Neural progenitor cell (in vitro differentiated cells): ENCODE measurements at regions not wholly inside any gene's neighbourhood (a gene's known extent, or its start where the extent isn't known, plus 50 kb on each side); places are given as distances from the start of the nearest gene placed in this dataset.

ENCODE experiments used
- CTCF ChIP-seq: fragments of 200-600 bp; sonication (generic); IDR thresholded peaks from 2 replicates; pipeline ENCODE4 v1.5.1; 2017; ENCODE audit warnings: antibody characterized with exemption, mild to moderate bottlenecking
- EZH2 ChIP-seq: fragments of 200-600 bp; sonication (generic); IDR thresholded peaks from 2 replicates; pipeline ENCODE4 v1.6.1; 2017; ENCODE audit warnings: antibody characterized with exemption, mild to moderate bottlenecking, moderate library complexity
- EZH2phosphoT487 ChIP-seq: fragments of 200-600 bp; sonication (generic); IDR thresholded peaks from 2 replicates; pipeline ENCODE4 v1.6.1; 2017; ENCODE audit warnings: antibody characterized with exemption

GRCh38 chr3:18288243-18288642 is 136.9 kb downstream of the SATB1 start:
- TF ChIP-seq CTCF: no peak
- no peak for TF ChIP-seq EZH2phosphoT487
- no peak for TF ChIP-seq EZH2
